HG02840 (cell line): ENCODE measurements at regions not wholly inside any gene's neighbourhood (a gene's known extent, or its start where the extent isn't known, plus 50 kb on each side); places are given as distances from the start of the nearest gene placed in this dataset.

Source experiments
- ATAC-seq: cut with Tn5 transposase; IDR thresholded peaks from one replicate; pipeline ENCODE4 v1.9.1; 2021; ENCODE audit warnings: mild to moderate bottlenecking, moderate library complexity, moderate number of reproducible peaks; ENCODE audit not compliant: unreplicated experiment, low FRiP score

- no peak for ATAC-seq
Measured at GRCh38 chr2:221085936-221086335, 486.2 kb downstream of the EPHA4 start.

- ATAC-seq = no peak
Measured at GRCh38 chr2:221087779-221088178, 484.3 kb downstream of the EPHA4 start.

- ATAC-seq = no peak
Measured at GRCh38 chr2:221088506-221088905, 483.6 kb downstream of the EPHA4 start.

- no peak for ATAC-seq
Measured at GRCh38 chr2:221095356-221095755, 476.7 kb downstream of the EPHA4 start.

GRCh38 chr2:221096706-221097567 is 475.2 kb downstream of the EPHA4 start:
- ATAC-seq = no peak

GRCh38 chr2:221097568-221097915 is 474.6 kb downstream of the EPHA4 start:
- ATAC-seq = no peak

- no peak for ATAC-seq
Measured at GRCh38 chr2:221097949-221098348, 474.2 kb downstream of the EPHA4 start.

- ATAC-seq = no peak
Measured at GRCh38 chr2:221100467-221101089, 471.5 kb downstream of the EPHA4 start.

GRCh38 chr2:221102896-221103688 is 469.0 kb downstream of the EPHA4 start:
- ATAC-seq = no peak

- ATAC-seq = no peak
Measured at GRCh38 chr2:221103930-221104329, 468.2 kb downstream of the EPHA4 start.

- ATAC-seq = no peak
Measured at GRCh38 chr2:221104361-221104811, 467.7 kb downstream of the EPHA4 start.

- ATAC-seq = no peak
Measured at GRCh38 chr2:221106241-221106640, 465.9 kb downstream of the EPHA4 start.

GRCh38 chr2:221107424-221107823 is 464.7 kb downstream of the EPHA4 start:
- no peak for ATAC-seq

- no peak for ATAC-seq
Measured at GRCh38 chr2:221109552-221109951, 462.6 kb downstream of the EPHA4 start.

GRCh38 chr2:221111739-221112138 is 460.4 kb downstream of the EPHA4 start:
- no peak for ATAC-seq

- no peak for ATAC-seq
Measured at GRCh38 chr2:221112744-221113143, 459.4 kb downstream of the EPHA4 start.

- ATAC-seq = no peak
Measured at GRCh38 chr2:221115944-221116343, 456.2 kb downstream of the EPHA4 start.

GRCh38 chr2:221120643-221121042 is 451.5 kb downstream of the EPHA4 start:
- ATAC-seq = no peak

GRCh38 chr2:221123396-221123795 is 448.7 kb downstream of the EPHA4 start:
- ATAC-seq = no peak

- no peak for ATAC-seq
Measured at GRCh38 chr2:221124532-221125240, 447.4 kb downstream of the EPHA4 start.

GRCh38 chr2:221125691-221126090 is 446.4 kb downstream of the EPHA4 start:
- no peak for ATAC-seq
